Cerebellar cortex (tissue), 1 donor: ENCODE measurements at regions not wholly inside any gene's neighbourhood (a gene's known extent, or its start where the extent isn't known, plus 50 kb on each side); places are given as distances from the start of the nearest gene placed in this dataset.

Experiments
- DNase-seq: peaks from one replicate; pipeline ENCODE4 v3.0.0-alpha.2; 2015; ENCODE audit warnings: low spot score

- no peak for DNase-seq
These were observed 541.6 kb downstream of the SLC4A3 start for GRCh38 chr2:220168891-220169546.

DNA sequence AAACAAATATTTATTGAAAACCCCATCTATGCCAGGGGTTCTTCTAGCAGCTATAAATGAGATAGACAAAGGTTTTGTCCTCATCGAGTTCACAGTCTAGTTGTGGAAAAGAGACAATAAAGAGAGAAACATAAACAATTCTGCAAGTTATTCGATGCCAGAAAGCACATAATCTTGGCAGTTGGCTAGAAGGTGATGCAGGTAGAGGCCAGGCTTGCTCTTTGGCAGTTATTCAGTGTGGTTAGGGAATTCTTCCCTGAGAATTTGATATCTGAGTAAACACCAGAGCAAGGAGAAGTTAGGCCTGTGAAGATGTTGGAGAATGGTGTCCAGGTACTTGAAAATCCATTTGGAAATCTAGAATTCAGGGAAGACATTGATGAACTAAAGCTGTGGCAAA is 547.4 kb downstream of the SLC4A3 start:
- no peak for DNase-seq

GRCh38 chr2:220175967-220176366 is 548.5 kb downstream of the SLC4A3 start:
- DNase-seq: no peak

- no peak for DNase-seq
These were observed 551.7 kb downstream of the SLC4A3 start for GRCh38 chr2:220178991-220179695.

DNA sequence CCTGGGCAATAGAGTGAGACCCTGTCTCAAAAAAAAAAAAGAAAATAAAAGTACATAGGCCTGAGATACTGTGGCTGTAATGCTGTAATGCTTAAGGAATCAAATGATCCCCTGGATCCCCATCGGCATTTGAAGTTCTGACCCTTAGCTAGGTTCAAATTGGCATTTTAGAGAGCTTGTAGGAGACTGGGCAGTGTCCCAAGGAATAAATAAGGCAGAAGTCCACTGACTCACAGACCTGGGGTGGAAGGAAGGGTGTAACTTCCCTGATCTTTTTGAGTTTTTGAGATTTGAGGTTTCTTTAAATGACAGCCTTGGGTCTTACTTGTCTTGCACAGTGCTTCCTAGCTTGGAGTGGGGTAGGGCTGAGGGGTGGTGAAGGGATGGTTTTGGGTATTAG is 553.7 kb downstream of the SLC4A3 start:
- DNase-seq: no peak

DNA sequence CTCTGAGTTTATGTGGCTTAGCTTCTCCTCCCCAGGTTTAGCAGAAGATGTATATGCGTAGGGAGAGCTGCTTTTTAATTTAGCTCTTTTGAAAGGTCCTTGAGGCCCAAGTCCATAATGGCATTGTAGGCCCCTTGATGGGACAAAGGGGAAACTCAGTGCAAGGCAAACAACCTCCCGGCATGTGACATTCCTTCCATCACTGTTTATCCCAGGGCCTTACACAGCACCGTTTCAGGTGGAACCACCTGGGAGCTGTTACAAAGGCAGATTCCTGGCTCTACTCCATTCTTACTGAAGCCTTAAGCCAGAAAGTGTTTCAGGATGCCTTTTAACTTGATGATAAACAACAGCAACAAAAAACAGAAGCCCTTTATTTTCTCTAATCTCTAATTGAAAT is 555.4 kb downstream of the SLC4A3 start:
- DNase-seq: no peak

DNA sequence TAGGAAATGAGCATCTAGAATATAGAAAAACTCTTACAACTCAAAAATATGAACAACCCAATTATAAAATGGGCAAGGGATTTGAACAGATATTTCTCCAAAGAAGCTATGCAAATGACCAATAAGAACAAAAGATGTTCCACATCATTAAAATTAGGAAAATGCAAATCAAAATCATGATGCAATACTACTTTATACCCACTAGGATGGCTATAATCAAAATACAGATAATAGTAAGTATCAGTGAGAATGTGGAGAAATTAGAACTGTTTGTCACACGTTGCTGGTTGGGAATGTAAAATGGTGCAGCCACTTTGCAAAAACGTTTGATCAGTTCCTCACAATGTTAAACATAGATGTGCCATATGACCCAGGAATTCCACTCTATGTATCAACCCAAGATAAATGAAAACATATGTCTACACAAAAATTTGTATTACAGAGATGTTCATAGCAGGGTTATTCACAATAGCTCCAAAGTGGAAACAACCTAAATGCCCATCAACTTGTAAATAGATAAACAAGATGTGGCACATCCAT is 558.4 kb downstream of the SLC4A3 start:
- DNase-seq: no peak

DNA sequence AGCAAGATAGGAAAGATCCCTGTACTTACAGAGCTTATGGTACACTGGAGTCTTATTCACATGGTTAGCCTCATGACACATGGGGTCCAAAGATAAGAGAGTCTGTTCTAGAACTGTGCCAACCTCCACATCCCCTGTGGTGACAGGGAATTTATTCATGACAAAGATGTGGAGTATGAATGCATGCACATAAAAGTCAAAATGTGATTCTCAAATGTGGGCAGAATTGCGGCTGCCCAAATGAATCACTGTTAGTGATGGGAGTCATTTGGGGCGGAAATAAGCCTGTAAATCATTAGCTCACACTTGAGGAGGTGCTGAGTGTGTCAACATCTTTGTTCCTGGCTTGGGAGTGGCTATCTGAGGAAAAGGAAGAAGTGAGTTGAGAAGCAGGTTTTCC is 560.6 kb downstream of the SLC4A3 start:
- no peak for DNase-seq

GRCh38 chr2:220191031-220191430 is 563.6 kb downstream of the SLC4A3 start:
- no peak for DNase-seq

- DNase-seq: no peak
These were observed 564.3 kb downstream of the SLC4A3 start for GRCh38 chr2:220191737-220192136.

DNA sequence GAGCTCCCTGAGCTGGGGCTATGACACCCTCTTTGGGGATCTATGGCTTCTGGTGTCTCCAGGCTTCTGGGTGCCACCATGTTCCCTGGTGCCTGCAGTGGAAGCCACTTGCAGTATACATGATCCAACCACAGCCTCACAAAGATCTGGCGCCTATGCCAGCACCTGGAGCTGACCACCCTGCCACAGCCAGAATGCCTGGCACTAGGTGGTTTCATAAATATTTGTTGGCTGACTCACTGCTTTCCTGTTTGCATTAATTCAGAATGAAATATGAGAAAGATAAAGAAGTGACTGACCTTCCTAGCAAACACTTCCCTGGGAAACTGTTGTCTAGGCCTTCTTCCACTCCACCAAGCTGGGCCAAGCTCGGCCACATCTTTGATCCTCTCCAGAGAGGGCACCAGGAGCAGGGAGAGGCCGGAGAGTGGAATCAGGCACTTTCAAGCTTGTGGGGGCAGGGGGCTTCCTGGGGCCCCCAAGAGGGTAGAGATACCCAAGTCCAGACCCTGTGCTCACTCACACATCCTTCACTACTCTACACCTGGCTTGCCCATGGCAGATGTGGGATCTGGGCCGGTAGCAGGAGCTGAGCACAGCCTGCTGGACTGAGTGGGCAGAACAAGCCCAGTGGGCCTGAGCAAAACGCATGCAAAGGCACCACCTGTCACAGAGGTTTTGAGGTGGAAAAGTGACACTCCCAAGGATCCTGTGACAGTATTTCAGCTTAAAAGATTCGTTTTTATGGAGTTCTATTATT is 565.7 kb downstream of the SLC4A3 start:
- DNase-seq: no peak

DNA sequence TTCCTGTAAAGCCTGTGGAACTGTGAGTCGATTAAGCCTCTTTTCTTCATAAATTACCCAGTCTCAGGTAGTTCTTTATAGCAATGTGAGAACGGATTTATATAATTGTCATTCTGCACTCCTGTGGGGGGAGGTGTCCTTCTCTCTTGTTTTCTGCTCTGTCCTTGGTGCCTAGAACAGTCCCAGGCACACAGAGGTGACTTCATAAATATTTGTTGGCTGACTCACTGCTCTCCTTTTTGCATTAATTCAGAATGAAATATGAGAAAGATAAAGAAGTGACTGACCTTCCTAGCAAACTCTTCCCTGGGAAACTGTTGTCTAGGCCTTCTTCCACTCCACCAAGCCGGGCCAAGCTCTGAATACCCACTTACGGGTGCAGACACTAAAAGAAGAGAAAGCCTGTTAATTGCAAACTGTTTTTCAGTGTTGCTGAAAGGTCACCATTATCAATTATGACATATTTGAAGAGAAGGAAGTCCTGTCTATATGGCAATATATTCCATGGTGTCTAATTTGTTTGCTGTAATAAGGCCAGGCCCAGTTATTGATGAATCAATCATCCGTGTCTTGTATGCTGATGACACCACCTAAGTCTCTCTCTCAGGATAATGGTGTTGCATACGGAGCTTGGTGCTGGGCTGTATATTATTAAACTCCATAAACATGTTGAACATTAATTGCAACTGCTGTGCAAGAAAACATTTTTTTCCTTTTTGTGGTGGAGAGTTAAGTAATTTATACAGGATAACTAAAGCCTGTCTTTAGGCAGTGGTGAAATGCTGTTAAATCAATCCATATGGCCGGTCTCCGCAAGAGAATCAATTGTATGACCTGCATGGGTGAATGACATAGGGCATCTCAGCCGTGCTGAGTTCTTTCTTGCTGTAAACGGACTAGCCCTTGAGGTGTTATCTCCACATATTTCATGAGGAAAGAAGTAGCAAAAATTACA is 567.5 kb downstream of the SLC4A3 start:
- no peak for DNase-seq

DNA sequence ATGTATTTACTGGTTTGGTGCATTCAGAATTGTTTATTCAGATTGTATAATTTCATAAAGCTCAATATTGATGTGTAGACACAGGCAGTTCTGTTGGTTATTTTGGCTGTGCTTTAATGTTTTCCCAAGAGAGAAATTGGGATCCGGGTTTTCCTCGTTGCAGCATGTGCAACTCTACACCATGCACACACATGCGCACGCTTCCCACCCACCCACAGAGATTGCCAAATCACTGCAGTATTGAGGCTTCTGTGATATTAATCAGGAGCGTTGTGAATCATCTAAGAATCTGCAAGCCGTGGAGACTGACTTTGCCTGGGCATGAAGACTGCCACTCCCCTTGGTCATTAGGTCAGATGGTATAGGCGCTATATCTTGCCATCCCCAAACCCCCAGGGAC is 571.5 kb downstream of the SLC4A3 start:
- no peak for DNase-seq

GRCh38 chr2:220202066-220202465 is 574.6 kb downstream of the SLC4A3 start:
- DNase-seq: no peak

DNA sequence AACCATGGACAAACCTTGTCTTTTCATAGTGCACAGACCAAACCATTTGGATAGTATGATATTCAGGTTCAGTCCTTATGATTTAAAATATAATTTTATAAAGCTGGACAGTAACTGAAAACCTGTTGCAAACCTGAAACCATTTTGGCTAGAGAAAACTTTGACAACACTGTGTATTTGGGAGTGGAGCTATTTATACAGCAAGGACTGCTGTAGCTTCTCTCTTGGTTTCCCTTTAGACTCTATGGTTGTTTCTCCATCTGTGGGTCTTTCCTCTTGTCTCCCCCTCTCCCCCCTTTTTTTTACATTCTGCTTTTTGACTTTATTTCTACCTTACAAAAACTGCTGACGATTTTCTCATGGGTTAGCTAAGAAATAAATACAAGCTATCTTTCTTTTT is 581.7 kb downstream of the SLC4A3 start:
- DNase-seq: no peak

- no peak for DNase-seq
These were observed 582.3 kb downstream of the SLC4A3 start for GRCh38 chr2:220209751-220210150.

- DNase-seq: no peak
These were observed 585.1 kb downstream of the SLC4A3 start for GRCh38 chr2:220212296-220213080.

GRCh38 chr2:220215785-220216184 is 588.4 kb downstream of the SLC4A3 start:
- no peak for DNase-seq

- DNase-seq: no peak
These were observed 591.9 kb downstream of the SLC4A3 start for GRCh38 chr2:220219371-220219770.

GRCh38 chr2:220220009-220220408 is 592.6 kb downstream of the SLC4A3 start:
- no peak for DNase-seq

DNA sequence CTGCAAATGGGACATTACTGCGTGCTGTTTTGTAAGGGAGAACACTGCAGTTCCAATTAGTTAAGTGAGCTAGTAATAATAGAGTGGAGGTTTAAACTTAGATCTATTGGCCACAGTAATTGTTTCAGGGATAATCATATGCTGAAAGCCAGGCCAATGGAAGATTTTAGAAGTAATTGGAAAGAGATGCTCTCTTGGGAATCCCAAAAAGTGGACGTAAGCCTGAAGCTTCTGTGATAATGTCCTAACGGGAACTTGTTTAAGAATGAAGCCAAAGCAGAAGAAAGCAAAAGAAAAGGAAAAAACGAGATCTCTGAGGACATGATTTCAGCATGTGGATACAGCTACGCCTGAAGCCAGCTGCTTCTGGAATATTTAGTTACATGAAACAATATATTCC is 594.6 kb downstream of the SLC4A3 start:
- no peak for DNase-seq
